ENCODE measurements at regions not wholly inside any gene's neighbourhood (a gene's known extent, or its start where the extent isn't known, plus 50 kb on each side); places are given as distances from the start of the nearest gene placed in this dataset.

- Histone ChIP-seq H3K9me3 (ENCODE audit: insufficient read depth, low read length, severe bottlenecking) (peaks cover 8% of the 10 kb centered on the region), H2AFZ (ENCODE audit: low read depth, low read length) (no peak overlapping the region), H3K4me2 (ENCODE audit: insufficient read depth, low read length) (no peak overlapping the region), H3K9ac (ENCODE audit: low read depth, low read length) (no peak overlapping the region), H3K4me3 (ENCODE audit: low read depth in 1 of 2, low read length in 2 of 2) (no peak overlapping the region), H3K27me3 (ENCODE audit: insufficient read depth, low read length, poor library complexity) (no peaks in the 10 kb centered on the region), H3K79me2 (ENCODE audit: insufficient read depth, low read length) (no peaks in the 10 kb centered on the region), H3K36me3 (ENCODE audit: insufficient read depth, low read length) (no peaks in the 10 kb centered on the region), H3K4me1 (ENCODE audit: insufficient read depth, low read length) (no peaks in the 10 kb centered on the region), H3K27ac (ENCODE audit: low read length) (no peak overlapping the region), H4K20me1 (ENCODE audit: insufficient read depth, low read length) (no peaks in the 10 kb centered on the region)
- TF ChIP-seq CTCF (IDR thresholded peaks at IDR 0.05; ENCODE audit: borderline replicate concordance, extremely low read depth, low read length, poor library complexity, severe bottlenecking) (no peak), EZH2 (IDR thresholded peaks at IDR 0.05; ENCODE audit: borderline replicate concordance, low read depth, low read length, severe bottlenecking) (no peak)
- no peak for DNase-seq
- ATAC-seq (ENCODE audit: insufficient read depth, low read depth): no peak
Observed at GRCh38 chr20:48352042-48352441, 475.8 kb downstream of the PREX1 start.

- H3K4me1 ChIP-seq (ENCODE audit: insufficient read depth, low read length): no peaks in the 10 kb centered on the region
- no peaks in the 10 kb centered on the region for H3K27me3 ChIP-seq (ENCODE audit: insufficient read depth, low read length, poor library complexity)
- TF ChIP-seq EZH2 (IDR thresholded peaks at IDR 0.05; ENCODE audit: borderline replicate concordance, low read depth, low read length, severe bottlenecking) (no peak), CTCF (IDR thresholded peaks at IDR 0.05; ENCODE audit: borderline replicate concordance, extremely low read depth, low read length, poor library complexity, severe bottlenecking) (peak; percentile 64)
- H4K20me1 ChIP-seq (ENCODE audit: insufficient read depth, low read length): no peaks in the 10 kb centered on the region
- H3K79me2 ChIP-seq (ENCODE audit: insufficient read depth, low read length): no peaks in the 10 kb centered on the region
- no peak overlapping the region for H3K27ac ChIP-seq (ENCODE audit: low read length)
- H2AFZ ChIP-seq (ENCODE audit: low read depth, low read length): no peak overlapping the region
- H3K9ac ChIP-seq (ENCODE audit: low read depth, low read length): no peak overlapping the region
- DNase-seq: no peak
- H3K4me2 ChIP-seq (ENCODE audit: insufficient read depth, low read length): no peak overlapping the region
- H3K36me3 ChIP-seq (ENCODE audit: insufficient read depth, low read length): no peaks in the 10 kb centered on the region
- no peak; the same call in 2 of the 3 replicates for ATAC-seq (ENCODE audit: insufficient read depth, low read depth)
- peaks cover 8% of the 10 kb centered on the region for H3K9me3 ChIP-seq (ENCODE audit: insufficient read depth, low read length, severe bottlenecking)
- H3K4me3 ChIP-seq (ENCODE audit: low read depth in 1 of 2, low read length in 2 of 2): no peak overlapping the region
Observed at GRCh38 chr20:48350313-48350988, 477.3 kb downstream of the PREX1 start.

GRCh38 chr20:48349656-48350055, 478.1 kb downstream of the PREX1 start:
- no peak overlapping the region for H3K4me2 ChIP-seq (ENCODE audit: insufficient read depth, low read length)
- H3K27ac ChIP-seq (ENCODE audit: low read length): no peak overlapping the region
- ATAC-seq (ENCODE audit: insufficient read depth, low read depth) (no peak), DNase-seq (no peak)
- no peaks in the 10 kb centered on the region for H3K36me3 ChIP-seq (ENCODE audit: insufficient read depth, low read length)
- H3K9me3 ChIP-seq (ENCODE audit: insufficient read depth, low read length, severe bottlenecking): peaks cover 4% of the 10 kb centered on the region
- no peak overlapping the region for H3K9ac ChIP-seq (ENCODE audit: low read depth, low read length)
- no peaks in the 10 kb centered on the region for H4K20me1 ChIP-seq (ENCODE audit: insufficient read depth, low read length)
- 0 out of 2 replicates have a peak, but pooled peaks cover 3% of the 10 kb centered on the region for H3K4me1 ChIP-seq (ENCODE audit: insufficient read depth, low read length)
- no peak overlapping the region for H3K4me3 ChIP-seq (ENCODE audit: low read depth in 1 of 2, low read length in 2 of 2)
- H3K79me2 ChIP-seq (ENCODE audit: insufficient read depth, low read length): no peaks in the 10 kb centered on the region
- TF ChIP-seq CTCF (IDR thresholded peaks at IDR 0.05; ENCODE audit: borderline replicate concordance, extremely low read depth, low read length, poor library complexity, severe bottlenecking) (no peak), EZH2 (IDR thresholded peaks at IDR 0.05; ENCODE audit: borderline replicate concordance, low read depth, low read length, severe bottlenecking) (no peak)
- H2AFZ ChIP-seq (ENCODE audit: low read depth, low read length): no peak overlapping the region
- H3K27me3 ChIP-seq (ENCODE audit: insufficient read depth, low read length, poor library complexity): no peaks in the 10 kb centered on the region
